Suprapubic skin (tissue), 4 donors: ENCODE measurements at regions not wholly inside any gene's neighbourhood (a gene's known extent, or its start where the extent isn't known, plus 50 kb on each side); places are given as distances from the start of the nearest gene placed in this dataset.

ENCODE experiments used
- DNase-seq, 2 donors: peaks; one replicate each; pipeline ENCODE4 v3.0.0-alpha.2; 2019; ENCODE audit warnings: low spot score in 2 of 2
- H3K27ac ChIP-seq: fragments of 200-600 bp; sonication (generic); one replicate; pipeline ENCODE4 v1.5.1; 2019
- H3K27me3 ChIP-seq: fragments of 200-600 bp; sonication (generic); one replicate; pipeline ENCODE4 v1.5.1; 2019
- H3K36me3 ChIP-seq: fragments of 200-600 bp; sonication (generic); one replicate; pipeline ENCODE4 v1.5.1; 2019
- H3K4me1 ChIP-seq: fragments of 200-600 bp; sonication (generic); one replicate; pipeline ENCODE4 v1.5.1; 2019
- H3K4me3 ChIP-seq: fragments of 200-600 bp; sonication (generic); one replicate; pipeline ENCODE4 v1.5.1; 2019; ENCODE audit warnings: mild to moderate bottlenecking
- H3K9me3 ChIP-seq: fragments of 200-600 bp; sonication (generic); one replicate; pipeline ENCODE4 v1.5.1; 2019
- EP300 ChIP-seq: sonication (generic); formaldehyde crosslinking; IDR thresholded peaks from one replicate; pipeline ENCODE4 v1.6.1; 2017; ENCODE audit warnings: antibody characterized with exemption
- POLR2A ChIP-seq, 2 donors: fragments of 450-650 bp; IDR thresholded peaks; one replicate each; pipeline ENCODE4 v1.6.1; 2017; ENCODE audit warnings: antibody characterized with exemption in 2 of 2, mild to moderate bottlenecking in 2 of 2, moderate library complexity in 2 of 2
- POLR2AphosphoS5 ChIP-seq, 3 donors: sonication (generic); formaldehyde crosslinking; IDR thresholded peaks; one replicate each; pipeline ENCODE4 v1.6.1; 2017; ENCODE audit warnings: antibody characterized with exemption in 3 of 3
- WGBS: methylation state at CpG from one replicate; pipeline ENCODE4 v1.1.5; 2018; 5-methylcytosine and 5-hydroxymethylcytosine counted together
- TF ChIP-seq, protein P1 (sequence below), 2 donors: fragments of 200-600 bp in 1 of 2; fragments of 450-650 bp in 1 of 2; sonication (generic) in 1 of 2; IDR thresholded peaks; one replicate each; pipeline ENCODE4 v1.5.1; 2016 to 2019; ENCODE audit warnings: antibody characterized with exemption in 2 of 2, mild to moderate bottlenecking in 1 of 2, moderate library complexity in 1 of 2

DNA sequence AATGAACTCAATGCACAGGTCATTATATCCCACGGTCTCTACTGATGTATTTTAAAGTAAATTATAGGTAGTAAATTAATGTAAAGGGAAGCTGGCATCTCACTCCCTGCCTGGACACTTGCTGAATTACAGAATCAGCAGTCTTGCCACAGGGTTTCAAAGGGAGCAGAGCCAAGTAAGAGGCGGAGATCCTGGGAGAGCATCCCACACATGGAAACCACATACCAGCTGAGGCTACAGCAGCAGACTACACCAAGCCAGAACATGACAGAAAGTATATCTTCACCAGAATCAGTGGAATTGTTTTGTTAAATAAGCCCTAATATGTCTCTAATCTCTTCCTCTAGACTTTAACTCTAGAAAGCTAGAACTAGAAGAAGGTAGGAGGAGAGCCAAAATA lies 1689.2 kb upstream of the WWC1 start:
- H3K27me3 ChIP-seq = no peaks in the 10 kb centered on the region
- H3K9me3 ChIP-seq = no peaks in the 10 kb centered on the region
- H3K27ac ChIP-seq = no peak overlapping the region
- H3K36me3 ChIP-seq = no peaks in the 10 kb centered on the region
- no peak overlapping the region for H3K4me3 ChIP-seq
- WGBS = 47% methylated on average over 2 of the region's 2 CpGs
- TF ChIP-seq, protein P1, sequence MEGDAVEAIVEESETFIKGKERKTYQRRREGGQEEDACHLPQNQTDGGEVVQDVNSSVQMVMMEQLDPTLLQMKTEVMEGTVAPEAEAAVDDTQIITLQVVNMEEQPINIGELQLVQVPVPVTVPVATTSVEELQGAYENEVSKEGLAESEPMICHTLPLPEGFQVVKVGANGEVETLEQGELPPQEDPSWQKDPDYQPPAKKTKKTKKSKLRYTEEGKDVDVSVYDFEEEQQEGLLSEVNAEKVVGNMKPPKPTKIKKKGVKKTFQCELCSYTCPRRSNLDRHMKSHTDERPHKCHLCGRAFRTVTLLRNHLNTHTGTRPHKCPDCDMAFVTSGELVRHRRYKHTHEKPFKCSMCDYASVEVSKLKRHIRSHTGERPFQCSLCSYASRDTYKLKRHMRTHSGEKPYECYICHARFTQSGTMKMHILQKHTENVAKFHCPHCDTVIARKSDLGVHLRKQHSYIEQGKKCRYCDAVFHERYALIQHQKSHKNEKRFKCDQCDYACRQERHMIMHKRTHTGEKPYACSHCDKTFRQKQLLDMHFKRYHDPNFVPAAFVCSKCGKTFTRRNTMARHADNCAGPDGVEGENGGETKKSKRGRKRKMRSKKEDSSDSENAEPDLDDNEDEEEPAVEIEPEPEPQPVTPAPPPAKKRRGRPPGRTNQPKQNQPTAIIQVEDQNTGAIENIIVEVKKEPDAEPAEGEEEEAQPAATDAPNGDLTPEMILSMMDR (IDR thresholded peaks at IDR 0.05) = no peak
- TF ChIP-seq POLR2A (IDR thresholded peaks at IDR 0.05) = no peak
- TF ChIP-seq EP300 = no peak
- TF ChIP-seq POLR2AphosphoS5 (IDR thresholded peaks at IDR 0.05) = no peak
- H3K4me1 ChIP-seq = no peaks in the 10 kb centered on the region
- DNase-seq = no peak

- no peak overlapping the region for H3K27ac ChIP-seq
- 81% methylated on average over 4 of the region's 4 CpGs for WGBS
- no peak overlapping the region for H3K4me3 ChIP-seq
- no peaks in the 10 kb centered on the region for H3K27me3 ChIP-seq
- TF ChIP-seq EP300 = no peak
- TF ChIP-seq POLR2AphosphoS5 (IDR thresholded peaks at IDR 0.05) = no peak
- TF ChIP-seq POLR2A (IDR thresholded peaks at IDR 0.05) = no peak
- TF ChIP-seq, protein P1 (IDR thresholded peaks at IDR 0.05) = no peak
- H3K9me3 ChIP-seq = no peaks in the 10 kb centered on the region
- H3K36me3 ChIP-seq = no peaks in the 10 kb centered on the region
- no peaks in the 10 kb centered on the region for H3K4me1 ChIP-seq
- no peak for DNase-seq
These were observed 1673.9 kb upstream of the WWC1 start for GRCh38 chr5:166617507-166617906.

- Histone ChIP-seq H3K27me3 (no peaks in the 10 kb centered on the region), H3K4me3 (no peak overlapping the region), H3K36me3 (no peaks in the 10 kb centered on the region), H3K9me3 (no peaks in the 10 kb centered on the region), H3K4me1 (no peaks in the 10 kb centered on the region), H3K27ac (no peak overlapping the region)
- no peak for DNase-seq
- 71% methylated on average over 5 of the region's 5 CpGs for WGBS
- TF ChIP-seq, protein P1 (IDR thresholded peaks at IDR 0.05) = no peak
- TF ChIP-seq POLR2A (IDR thresholded peaks at IDR 0.05) (no peak), EP300 (no peak), POLR2AphosphoS5 (IDR thresholded peaks at IDR 0.05) (no peak)
These were observed 1672.9 kb upstream of the WWC1 start for GRCh38 chr5:166618526-166618925.

- H3K9me3 ChIP-seq = peaks cover 4% of the 10 kb centered on the region
- H3K4me3 ChIP-seq = no peak overlapping the region
- H3K27me3 ChIP-seq = no peaks in the 10 kb centered on the region
- DNase-seq = no peak
- no peaks in the 10 kb centered on the region for H3K4me1 ChIP-seq
- 21% methylated on average over 3 of the region's 3 CpGs for WGBS
- no peak overlapping the region for H3K27ac ChIP-seq
- no peak for TF ChIP-seq POLR2AphosphoS5 (IDR thresholded peaks at IDR 0.05)
- TF ChIP-seq, protein P1 (IDR thresholded peaks at IDR 0.05) = no peak
- no peak for TF ChIP-seq EP300
- no peaks in the 10 kb centered on the region for H3K36me3 ChIP-seq
These were observed 1666.9 kb upstream of the WWC1 start for GRCh38 chr5:166624573-166624972.

- no peak for TF ChIP-seq POLR2AphosphoS5 (IDR thresholded peaks at IDR 0.05)
- TF ChIP-seq, protein P1 (IDR thresholded peaks at IDR 0.05) = no peak
- TF ChIP-seq POLR2A (IDR thresholded peaks at IDR 0.05) = no peak
- TF ChIP-seq EP300 = no peak
- Histone ChIP-seq H3K27me3 (no peaks in the 10 kb centered on the region), H3K4me1 (no peaks in the 10 kb centered on the region), H3K36me3 (no peaks in the 10 kb centered on the region), H3K4me3 (no peak overlapping the region), H3K27ac (no peak overlapping the region), H3K9me3 (peaks cover 4% of the 10 kb centered on the region)
- 46% methylated on average over 6 of the region's 6 CpGs for WGBS
- no peak for DNase-seq
These were observed 1666.1 kb upstream of the WWC1 start for GRCh38 chr5:166625210-166625865.
